GM19193 (cell line): ENCODE measurements at regions not wholly inside any gene's neighbourhood (a gene's known extent, or its start where the extent isn't known, plus 50 kb on each side); places are given as distances from the start of the nearest gene placed in this dataset.

Experiments
- POLR2A ChIP-seq: IDR thresholded peaks from 4 replicates; pipeline ENCODE4 v1.6.1; 2011; ENCODE audit not compliant: insufficient read depth, insufficient read length; ENCODE audit errors: extremely low read depth

DNA sequence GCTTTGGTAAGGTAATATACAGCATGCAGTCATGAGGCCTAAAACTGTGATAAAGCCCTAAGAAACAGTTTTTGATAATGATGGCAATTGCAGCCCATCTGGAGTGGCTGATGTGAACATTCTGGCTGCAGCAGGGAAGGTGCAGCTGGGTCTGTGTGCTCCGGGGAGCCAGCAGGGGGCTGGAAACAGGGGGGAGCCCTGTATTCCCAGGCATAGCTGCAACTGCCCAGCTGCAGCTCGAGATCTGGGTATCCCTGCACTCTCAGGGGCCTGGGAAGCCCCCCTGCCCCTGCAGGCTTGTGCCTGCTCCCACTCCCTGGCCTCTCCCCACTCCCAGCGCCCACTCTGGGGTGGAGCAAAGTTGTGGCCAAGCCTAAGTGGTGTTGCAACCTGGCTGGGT, 95.6 kb downstream of the RRAGB start:
- TF ChIP-seq POLR2A: no peak

DNA sequence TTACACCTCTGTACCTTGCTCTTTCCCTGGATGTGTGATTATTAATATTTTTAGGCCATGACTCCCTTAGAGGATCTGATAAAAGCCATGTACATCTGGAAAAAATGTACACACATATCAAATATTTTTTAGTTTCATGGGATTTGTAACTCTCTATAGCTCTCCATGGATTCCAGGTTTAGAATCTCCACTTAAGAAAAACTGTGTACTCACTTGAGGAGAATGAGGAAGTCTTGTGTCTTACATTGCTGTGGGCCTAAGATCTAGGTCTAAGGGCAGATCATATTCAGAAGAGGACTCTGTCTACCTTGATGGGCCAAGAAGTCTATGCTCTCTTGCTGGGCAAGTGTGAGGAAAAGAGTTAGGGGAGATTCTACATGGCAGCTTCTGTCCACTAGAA, 98.0 kb downstream of the RRAGB start:
- no peak for TF ChIP-seq POLR2A

DNA sequence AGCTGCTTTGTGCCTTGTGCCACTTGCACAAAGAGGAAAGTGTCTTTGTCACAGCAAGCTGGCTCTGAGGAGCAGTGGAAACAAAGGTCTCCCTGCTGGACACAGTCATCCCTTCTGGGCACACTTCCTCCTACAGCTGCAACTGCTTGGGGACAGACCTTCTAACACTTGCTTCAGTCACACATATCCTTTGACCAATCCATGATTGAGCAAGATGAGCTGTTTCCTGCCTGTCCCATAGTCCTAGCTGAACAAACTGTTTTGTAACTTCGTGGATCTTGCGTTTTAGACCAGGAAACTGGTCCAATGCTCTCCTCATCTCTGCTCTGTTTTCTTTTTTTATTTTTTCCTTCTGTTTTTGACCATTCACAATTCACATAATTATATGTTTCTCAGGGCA, 98.5 kb downstream of the RRAGB start:
- TF ChIP-seq POLR2A: no peak

DNA sequence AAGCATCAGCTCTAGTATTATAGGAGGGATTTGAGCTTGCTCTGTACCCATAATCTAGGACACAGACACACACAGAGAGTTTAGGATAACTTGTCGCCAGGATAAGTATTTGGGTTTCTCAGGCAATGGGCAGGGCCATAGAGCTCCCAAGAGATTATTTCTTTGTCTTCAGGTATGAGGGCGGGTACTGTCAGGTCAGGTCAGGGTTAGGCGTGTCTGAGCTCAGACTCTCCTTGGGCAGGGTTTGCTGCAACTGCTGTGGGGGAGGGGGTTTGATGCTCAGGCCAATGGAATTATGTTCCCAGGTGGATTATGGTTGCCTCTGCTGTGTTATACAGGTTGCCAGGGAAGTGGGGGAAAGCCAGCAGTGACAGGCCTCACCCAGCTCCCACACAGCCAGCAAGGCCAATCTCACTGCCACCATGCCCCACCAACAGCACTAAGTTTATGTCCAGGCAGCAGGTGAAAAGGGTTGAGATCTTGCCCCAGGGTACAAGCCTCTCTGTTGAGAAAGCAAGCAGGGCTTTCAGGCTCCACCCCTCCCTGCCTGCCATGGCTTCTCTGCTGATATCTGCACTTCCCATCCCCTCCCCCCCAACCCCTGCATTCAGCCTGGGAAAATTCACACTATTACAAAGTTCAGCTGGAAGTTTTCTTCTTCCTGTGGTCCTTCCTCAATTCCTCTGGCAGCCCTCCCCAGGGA, 101.3 kb downstream of the RRAGB start:
- TF ChIP-seq POLR2A: no peak

DNA sequence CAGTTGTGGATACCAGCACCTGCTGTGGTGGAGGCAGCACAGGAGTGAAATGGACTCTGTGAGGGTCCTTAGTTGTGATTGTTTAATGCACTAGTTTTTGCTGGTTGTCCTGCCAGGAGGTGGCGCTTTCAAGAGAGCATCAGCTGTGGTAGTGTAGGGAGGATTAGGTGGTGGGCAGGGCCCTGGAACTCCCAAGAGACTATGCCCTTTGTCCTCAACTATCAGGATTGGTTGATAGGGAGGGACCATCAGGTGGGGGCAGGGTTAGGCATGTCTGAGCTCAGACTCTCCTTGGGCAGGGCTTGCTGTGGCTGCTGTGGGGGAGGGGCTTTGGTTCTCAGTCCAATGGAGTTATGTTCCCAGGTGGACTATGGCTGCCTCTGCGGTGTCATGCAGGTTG, 121.9 kb downstream of the RRAGB start:
- TF ChIP-seq POLR2A: no peak

DNA sequence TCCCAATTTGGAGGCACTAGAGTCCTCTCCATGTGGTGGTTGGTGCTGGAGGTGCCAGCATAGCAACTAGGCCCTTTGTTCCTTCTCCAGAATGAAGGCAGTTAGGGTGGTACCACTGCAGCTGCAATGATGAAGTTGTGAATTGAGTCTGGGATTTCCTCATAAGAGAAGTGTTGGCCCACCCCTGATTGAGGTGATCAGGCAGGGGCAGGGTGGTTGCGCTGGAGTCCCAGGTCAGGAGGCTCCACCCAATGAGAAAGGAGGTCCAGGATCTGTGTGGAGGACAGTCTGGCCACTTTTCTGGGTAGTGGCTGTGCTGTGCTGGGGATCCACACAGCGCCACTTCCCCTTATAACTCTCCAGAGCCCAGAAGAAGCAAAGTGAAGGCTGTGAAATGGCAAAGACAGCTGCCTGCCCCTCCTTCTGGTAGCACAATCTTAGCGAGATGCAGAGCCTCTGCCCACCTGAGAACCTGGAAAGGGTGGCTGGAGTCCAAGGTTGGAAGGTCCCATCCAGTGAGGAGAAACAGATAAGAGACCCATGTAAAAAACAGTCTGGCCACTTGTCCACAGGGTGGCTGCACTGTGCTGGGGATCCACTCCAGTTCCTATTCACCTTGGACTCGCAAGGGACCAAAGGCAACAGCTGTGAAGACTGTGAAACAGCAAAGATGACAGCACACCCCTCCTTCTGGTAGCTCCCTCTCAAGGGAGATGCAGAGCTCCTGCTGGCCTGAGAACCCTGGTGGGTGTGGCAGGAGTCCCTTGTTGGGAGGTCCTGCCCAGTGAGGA, 124.6 kb downstream of the RRAGB start:
- TF ChIP-seq POLR2A: no peak

DNA sequence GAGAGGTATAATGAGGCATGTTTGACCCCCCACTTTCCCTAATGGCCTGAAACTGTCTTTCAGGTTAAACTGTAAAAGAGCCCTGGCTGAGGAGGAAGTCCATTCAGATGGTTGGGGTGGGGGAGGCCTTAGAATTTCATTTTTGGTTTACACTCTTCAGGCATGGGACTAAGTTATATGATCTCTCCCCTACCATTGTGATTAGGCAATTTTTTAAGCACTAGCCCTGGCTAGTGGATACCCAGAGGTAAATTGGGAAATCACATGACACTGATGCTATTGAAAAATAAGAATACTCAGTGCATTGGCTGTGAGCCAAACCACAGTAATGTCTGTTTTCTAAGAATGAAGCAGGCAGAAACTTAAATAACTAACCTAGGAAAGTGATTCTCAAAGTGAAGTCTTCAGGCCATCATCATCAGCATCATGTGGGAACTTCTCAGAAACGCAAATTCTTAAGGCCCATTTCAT, 149.7 kb downstream of the RRAGB start:
- TF ChIP-seq POLR2A: no peak

DNA sequence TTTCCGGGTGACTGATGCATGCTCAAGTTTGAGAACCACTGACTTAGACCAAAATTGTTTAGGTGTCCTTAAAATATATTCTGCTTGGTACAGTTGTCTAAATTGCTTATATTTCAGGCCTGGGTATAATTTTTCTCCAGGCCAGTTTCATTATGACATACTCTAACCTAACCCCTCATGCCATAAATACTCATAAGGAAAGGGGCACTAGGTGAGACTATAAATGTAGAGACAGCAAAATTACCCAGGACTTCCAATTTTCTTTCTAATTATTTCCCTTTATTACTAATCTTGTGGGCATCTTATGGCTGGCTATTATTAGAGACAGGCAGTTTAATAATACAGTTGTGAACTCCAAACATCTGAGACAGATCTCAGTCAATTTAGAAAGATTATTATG, 150.2 kb downstream of the RRAGB start:
- no peak for TF ChIP-seq POLR2A

DNA sequence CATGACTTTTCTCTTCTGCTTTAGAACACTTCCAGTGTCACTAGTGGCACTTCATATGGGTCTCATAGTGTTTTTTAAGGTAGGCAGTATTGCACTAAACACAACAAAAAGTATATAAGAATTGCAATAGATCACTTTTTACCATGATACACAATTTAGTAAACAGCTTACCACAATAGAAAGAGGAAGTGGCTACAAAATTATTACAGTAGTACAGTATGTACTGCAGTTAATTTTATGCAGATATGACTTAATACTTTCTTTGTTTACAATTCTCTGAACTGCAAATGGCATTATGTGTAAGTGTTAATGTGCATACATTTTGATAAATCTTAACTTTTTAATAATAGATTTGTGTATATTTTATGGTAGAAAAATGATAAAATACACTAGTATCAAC, 157.3 kb downstream of the RRAGB start:
- no peak for TF ChIP-seq POLR2A

DNA sequence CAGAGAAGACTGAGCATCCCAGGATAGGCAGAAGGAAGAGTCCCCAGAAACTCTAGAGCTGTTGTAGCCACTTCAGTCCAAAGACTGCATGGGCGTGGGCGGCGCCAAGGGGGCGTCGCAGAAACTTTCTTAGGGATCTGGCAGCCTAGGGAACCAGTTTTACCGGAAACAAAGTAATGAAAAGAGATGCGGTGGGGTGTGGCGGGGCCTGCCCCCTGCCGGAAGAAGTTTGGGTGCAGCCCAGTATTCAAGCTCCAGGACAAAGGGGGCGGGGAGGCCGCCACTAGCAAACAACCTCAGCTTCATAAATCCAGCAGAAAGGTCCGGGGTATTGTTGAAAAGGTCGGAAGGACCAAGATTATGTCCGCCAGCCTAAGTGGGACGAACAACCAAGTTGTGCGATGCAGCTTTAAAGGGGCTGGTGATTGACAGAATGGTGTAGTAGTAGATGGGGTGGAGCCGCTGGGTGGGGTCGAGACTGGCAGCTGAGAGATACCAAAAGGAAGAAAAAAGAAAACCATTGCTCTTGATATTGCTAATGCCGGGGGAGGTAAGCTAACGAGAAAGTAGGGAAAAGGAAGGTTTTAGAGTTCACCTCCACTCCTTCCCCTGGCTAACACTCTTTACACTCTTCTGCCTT, 190.5 kb downstream of the RRAGB start:
- peak; percentile 32 for TF ChIP-seq POLR2A

DNA sequence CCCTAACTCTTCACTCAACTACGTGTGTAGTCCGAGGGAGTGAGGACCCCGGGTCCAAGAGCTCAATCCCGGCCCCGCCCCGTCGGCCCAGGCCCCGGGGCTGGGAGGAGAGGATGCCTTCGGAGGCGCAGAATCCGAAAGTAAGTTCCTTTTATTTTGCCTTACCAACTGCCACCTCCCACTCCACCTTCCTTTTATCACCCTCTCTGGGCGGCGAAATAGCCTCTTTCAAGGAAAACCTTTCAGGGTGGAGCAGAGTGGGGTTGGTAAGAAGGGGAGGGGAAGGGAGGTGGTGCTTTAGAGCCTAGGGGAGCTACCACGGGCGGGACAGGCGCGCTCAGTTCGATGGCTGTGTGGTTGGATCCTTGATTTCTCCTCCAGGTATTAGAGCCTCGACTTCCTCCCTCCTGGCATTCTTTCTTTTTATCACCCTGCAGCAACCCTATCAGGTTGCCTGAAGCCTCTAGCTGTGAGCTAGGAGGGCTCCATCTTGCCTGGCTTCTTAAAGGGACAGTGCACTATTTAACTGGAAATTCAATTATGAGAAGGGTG, 191.2 kb downstream of the RRAGB start:
- peak; percentile 13 for TF ChIP-seq POLR2A

DNA sequence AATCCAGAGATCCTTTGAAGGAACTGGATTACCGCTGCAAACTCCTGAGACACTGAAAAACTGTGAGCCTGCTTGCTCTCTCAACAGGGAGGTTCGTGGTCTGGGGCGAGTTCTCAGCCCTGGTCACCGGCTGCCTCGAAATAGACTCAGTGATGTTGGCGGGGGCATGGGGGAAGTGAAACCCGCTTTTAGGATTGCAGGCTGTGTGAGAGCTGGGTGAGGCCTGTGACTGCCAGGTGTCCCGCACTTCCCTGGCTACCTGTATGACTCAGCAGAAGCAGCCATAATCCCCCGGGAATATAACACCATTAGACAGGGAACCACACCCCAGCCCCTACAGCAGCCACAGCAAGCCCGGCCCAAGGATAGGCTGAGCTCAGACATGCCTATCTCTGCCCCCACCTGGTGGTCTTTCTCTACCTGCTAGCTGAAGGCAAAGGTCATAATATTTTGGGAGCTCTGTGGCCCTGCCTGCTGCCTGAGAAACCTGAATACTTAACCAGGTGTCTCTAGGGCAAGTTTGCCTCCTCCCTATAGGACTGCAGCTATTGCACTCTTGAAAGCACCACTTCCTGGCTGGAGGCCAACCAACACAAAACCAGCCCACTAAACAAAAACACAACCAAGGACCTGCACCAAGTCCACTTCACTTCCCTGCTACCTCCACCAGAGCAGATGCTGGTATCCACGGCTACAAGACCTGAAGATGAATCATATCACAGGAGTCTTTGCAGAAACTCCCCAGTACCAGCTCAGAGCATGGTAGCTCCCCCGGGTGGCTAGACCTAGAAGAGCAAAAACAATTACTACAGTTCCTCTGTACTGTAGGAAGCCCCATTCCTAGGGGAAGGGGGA, 202.0 kb downstream of the RRAGB start:
- TF ChIP-seq POLR2A: peak; percentile 36

DNA sequence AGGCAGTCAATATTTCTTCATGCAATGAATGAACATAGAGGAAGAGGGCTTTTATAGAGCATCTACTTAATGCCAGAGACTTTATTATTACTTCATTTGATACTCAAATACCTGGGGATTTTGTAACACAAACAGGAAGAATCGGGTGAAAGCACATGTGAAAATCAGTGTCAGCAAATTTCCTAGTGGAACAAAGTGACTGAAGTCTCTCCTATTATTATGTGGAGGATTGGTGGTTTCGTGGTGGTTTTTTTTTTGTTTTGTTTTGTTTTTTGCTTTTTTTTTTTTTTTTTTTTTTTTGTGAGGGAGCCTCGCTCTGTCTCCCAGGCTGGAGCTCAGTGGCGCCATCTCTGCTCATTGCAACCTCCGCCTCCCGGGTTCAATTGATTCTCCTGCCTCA, 207.0 kb downstream of the RRAGB start:
- TF ChIP-seq POLR2A: no peak
